Body of pancreas (tissue), 4 donors: ENCODE measurements at regions not wholly inside any gene's neighbourhood (a gene's known extent, or its start where the extent isn't known, plus 50 kb on each side); places are given as distances from the start of the nearest gene placed in this dataset.
A peak's percentile ranks its signal among the peaks of the same experiment; 100 is the strongest.

ENCODE experiments used
- ATAC-seq: fragments of 150-250 bp; one replicate; pipeline ENCODE4 v1.9.1; 2016
- DNase-seq, 4 donors: peaks; one replicate each; pipeline ENCODE4 v3.0.0-alpha.2; 2019
- H3K27ac ChIP-seq, 4 donors: fragments of 200-600 bp; sonication (generic); 1 replicate in 3 of 4; 2 replicates in 1 of 4; pipeline versions ENCODE4 v1.5.1 to v1.6.1; 2016 to 2019; ENCODE audit warnings: mild to moderate bottlenecking in 1 of 4, mixed read lengths in 1 of 4, moderate library complexity in 1 of 4
- H3K27me3 ChIP-seq, 2 donors: fragments of 200-600 bp; sonication (generic); one replicate each; pipeline ENCODE4 v1.6.0; 2016; ENCODE audit warnings: mild to moderate bottlenecking in 1 of 2
- H3K36me3 ChIP-seq, 2 donors: fragments of 200-600 bp; sonication (generic); replicated peaks in 1 of 2; 2 replicates each; pipeline ENCODE4 v1.5.1; 2016; ENCODE audit warnings: low read depth in 2 of 2; ENCODE audit not compliant: insufficient read depth in 1 of 2
- H3K4me1 ChIP-seq: fragments of 200-600 bp; sonication (generic); one replicate; pipeline ENCODE4 v1.6.0; 2016
- H3K4me3 ChIP-seq, 2 donors: fragments of 200-600 bp; sonication (generic); 1 replicate in 1 of 2; 2 replicates in 1 of 2; pipeline ENCODE4 v1.5.1; 2016 to 2019
- H3K9me3 ChIP-seq, 3 donors: fragments of 200-600 bp; sonication (generic); 1 replicate in 2 of 3; 2 replicates in 1 of 3; pipeline ENCODE4 v1.5.1; 2016
- CTCF ChIP-seq, 7 experiments: fragments of 450-650 bp in 4 of 7; fragments of 200-600 bp in 3 of 7; sonication (generic) in 3 of 7; IDR thresholded peaks; one replicate each; pipeline ENCODE4 v1.5.1; 2016 to 2019; ENCODE audit warnings: antibody characterized with exemption in 7 of 7
- POLR2A ChIP-seq, 3 donors: fragments of 450-650 bp; IDR thresholded peaks; one replicate each; pipeline ENCODE4 v1.6.1; 2016; ENCODE audit warnings: antibody characterized with exemption in 3 of 3, mild to moderate bottlenecking in 2 of 3
- WGBS, 2 donors: methylation state at CpG; one replicate each; pipeline ENCODE4 v1.1.5; 2017; 5-methylcytosine and 5-hydroxymethylcytosine counted together
- intact Hi-C: fragments of 100-400 bp; cut with DNase I; formaldehyde crosslinking; loops from one replicate; pipeline ENCODE4 v1.15.1; 2023

- Histone ChIP-seq H3K27me3 (no peaks in the 10 kb centered on the region), H3K9me3 (no peaks in the 10 kb centered on the region), H3K4me1 (no peaks in the 10 kb centered on the region), H3K4me3 (no peak overlapping the region), H3K27ac (no peak overlapping the region), H3K36me3 (no peaks in the 10 kb centered on the region)
- no peak for TF ChIP-seq POLR2A (IDR thresholded peaks at IDR 0.05)
- TF ChIP-seq CTCF (IDR thresholded peaks at IDR 0.05), result no peak
- WGBS, 2 donors, result 33 to 50% methylated on average over 1 of the region's 1 CpG
- intact Hi-C loops, result no loop called here
- ATAC-seq, result no peak
- DNase-seq, result peak in 2 of 4 donors; percentile 7 to 14
These were observed 445.4 kb downstream of the BCL11B start for GRCh38 chr14:98826618-98827017.

- Histone ChIP-seq H3K4me1 (no peaks in the 10 kb centered on the region), H3K9me3 (no peaks in the 10 kb centered on the region), H3K27me3 (no peaks in the 10 kb centered on the region), H3K27ac (no peak overlapping the region), H3K36me3 (no peaks in the 10 kb centered on the region), H3K4me3 (no peak overlapping the region)
- DNase-seq (no peak), ATAC-seq (no peak)
- intact Hi-C loops, result no loop called here
- TF ChIP-seq CTCF (IDR thresholded peaks at IDR 0.05), result no peak
- WGBS, 2 donors, result 79 to 81% methylated on average over 2 of the region's 2 CpGs
These were observed 437.9 kb downstream of the BCL11B start for GRCh38 chr14:98834119-98834518.

- TF ChIP-seq POLR2A (IDR thresholded peaks at IDR 0.05), result no peak
- no peak for TF ChIP-seq CTCF (IDR thresholded peaks at IDR 0.05)
- H3K27me3 ChIP-seq, result no peaks in the 10 kb centered on the region
- H3K27ac ChIP-seq, result no peak overlapping the region
- H3K36me3 ChIP-seq, result no peaks in the 10 kb centered on the region
- DNase-seq (no peak), ATAC-seq (no peak)
- intact Hi-C loops, result no loop called here
- H3K9me3 ChIP-seq, result no peaks in the 10 kb centered on the region
- no peaks in the 10 kb centered on the region for H3K4me1 ChIP-seq
- no peak overlapping the region for H3K4me3 ChIP-seq
- WGBS, 2 donors, result 79 to 80% methylated on average over 14 of the region's 14 CpGs
These were observed 436.8 kb downstream of the BCL11B start for GRCh38 chr14:98835051-98835824.

GRCh38 chr14:98835825-98836100 lies 436.2 kb downstream of the BCL11B start:
- intact Hi-C loops, result no loop called here
- no peaks in the 10 kb centered on the region for H3K27me3 ChIP-seq
- no peak overlapping the region for H3K4me3 ChIP-seq
- 66 to 83% methylated on average over 2 of the region's 2 CpGs for WGBS, 2 donors
- H3K4me1 ChIP-seq, result no peaks in the 10 kb centered on the region
- no peak for TF ChIP-seq POLR2A (IDR thresholded peaks at IDR 0.05)
- no peak for TF ChIP-seq CTCF (IDR thresholded peaks at IDR 0.05)
- ATAC-seq, result no peak
- H3K27ac ChIP-seq, result no peak overlapping the region
- no peaks in the 10 kb centered on the region for H3K36me3 ChIP-seq
- H3K9me3 ChIP-seq, result no peaks in the 10 kb centered on the region
- no peak for DNase-seq

- intact Hi-C loops, result no loop called here
- ATAC-seq, result no peak
These were observed 431.9 kb downstream of the BCL11B start for GRCh38 chr14:98840091-98840490.

More at GRCh38 chr14:98840091-98840490, 431.9 kb downstream of the BCL11B start:
- WGBS, 2 donors, result 38 to 48% methylated on average over 4 of the region's 4 CpGs
- Histone ChIP-seq H3K4me1 (no peaks in the 10 kb centered on the region), H3K36me3 (no peaks in the 10 kb centered on the region), H3K27ac (no peak overlapping the region), H3K27me3 (no peaks in the 10 kb centered on the region), H3K9me3 (no peaks in the 10 kb centered on the region), H3K4me3 (no peak overlapping the region)
- no peak for DNase-seq
- no peak for TF ChIP-seq CTCF (IDR thresholded peaks at IDR 0.05)
- TF ChIP-seq POLR2A (IDR thresholded peaks at IDR 0.05), result no peak
